NT2/D1 (cell line): ENCODE measurements at regions not wholly inside any gene's neighbourhood (a gene's known extent, or its start where the extent isn't known, plus 50 kb on each side); places are given as distances from the start of the nearest gene placed in this dataset.

Experiments
- DNase-seq: peaks from one replicate; pipeline ENCODE4 v3.0.0-alpha.2; 2011; ENCODE audit warnings: low read depth, low spot score
- H3K27me3 ChIP-seq: 2 replicates; pipeline ENCODE4 v1.6.0; 2011; ENCODE audit warnings: mild to moderate bottlenecking; ENCODE audit not compliant: insufficient read length, insufficient read depth
- H3K36me3 ChIP-seq: 2 replicates; pipeline ENCODE4 v1.6.1; 2011; ENCODE audit warnings: mild to moderate bottlenecking, low read length, mixed read lengths; ENCODE audit not compliant: insufficient read depth, insufficient read length
- H3K4me1 ChIP-seq: 2 replicates; pipeline ENCODE4 v1.5.1; 2011; ENCODE audit not compliant: insufficient read depth, insufficient read length
- H3K4me3 ChIP-seq: 2 replicates; pipeline ENCODE4 v1.5.1; 2011; ENCODE audit warnings: low read depth; ENCODE audit not compliant: insufficient read length
- H3K9ac ChIP-seq: 2 replicates; pipeline ENCODE4 v1.6.0; 2011; ENCODE audit warnings: low read depth; ENCODE audit not compliant: insufficient read length
- H3K9me3 ChIP-seq: 2 replicates; pipeline ENCODE4 v1.5.1; 2011; ENCODE audit warnings: mild to moderate bottlenecking, low read length; ENCODE audit not compliant: insufficient read depth
- SUZ12 ChIP-seq: IDR thresholded peaks from 2 replicates; pipeline ENCODE4 v1.6.1; 2011; ENCODE audit not compliant: insufficient read length, insufficient read depth; ENCODE audit errors: extremely low read depth
- YY1 ChIP-seq: IDR thresholded peaks from 2 replicates; pipeline ENCODE4 v1.6.1; 2011; ENCODE audit not compliant: insufficient read length, insufficient read depth
- ZNF274 ChIP-seq: IDR thresholded peaks from 2 replicates; pipeline ENCODE4 v1.6.1; 2011; ENCODE audit warnings: mild to moderate bottlenecking, low read depth, low read length

GRCh38 chr7:3234051-3234450 lies 67.0 kb upstream of the SDK1 start:
- H3K4me3 ChIP-seq = no peak overlapping the region
- TF ChIP-seq SUZ12 (no peak), ZNF274 (no peak), YY1 (no peak)
- H3K36me3 ChIP-seq = no peaks in the 10 kb centered on the region
- no peaks in the 10 kb centered on the region for H3K4me1 ChIP-seq
- H3K9me3 ChIP-seq = peaks cover 25% of the 10 kb centered on the region
- no peak for DNase-seq
- H3K9ac ChIP-seq = no peak overlapping the region
- no peaks in the 10 kb centered on the region for H3K27me3 ChIP-seq

- no peak for DNase-seq
- TF ChIP-seq ZNF274 (no peak), SUZ12 (no peak), YY1 (no peak)
- H3K9me3 ChIP-seq = peaks cover 25% of the 10 kb centered on the region
Observed at GRCh38 chr7:3234851-3235250, 66.2 kb upstream of the SDK1 start.

GRCh38 chr7:3235322-3235721 lies 65.7 kb upstream of the SDK1 start:
- H3K9ac ChIP-seq = no peak overlapping the region
- H3K9me3 ChIP-seq = peaks cover 25% of the 10 kb centered on the region
- no peak for TF ChIP-seq YY1
- no peak for TF ChIP-seq ZNF274
- TF ChIP-seq SUZ12 = no peak
- no peak for DNase-seq
- H3K4me1 ChIP-seq = no peaks in the 10 kb centered on the region
- H3K36me3 ChIP-seq = no peaks in the 10 kb centered on the region
- no peaks in the 10 kb centered on the region for H3K27me3 ChIP-seq
- H3K4me3 ChIP-seq = no peak overlapping the region

More at GRCh38 chr7:3234851-3235250, 66.2 kb upstream of the SDK1 start:
- Histone ChIP-seq H3K4me3 (no peak overlapping the region), H3K36me3 (no peaks in the 10 kb centered on the region), H3K4me1 (no peaks in the 10 kb centered on the region), H3K9ac (no peak overlapping the region), H3K27me3 (no peaks in the 10 kb centered on the region)

- TF ChIP-seq ZNF274 (no peak), YY1 (no peak), SUZ12 (no peak)
- peaks cover 25% of the 10 kb centered on the region for H3K9me3 ChIP-seq
- no peak overlapping the region for H3K9ac ChIP-seq
Observed at GRCh38 chr7:3236268-3236667, 64.8 kb upstream of the SDK1 start.

GRCh38 chr7:3238525-3239210 lies 62.4 kb upstream of the SDK1 start:
- H3K9me3 ChIP-seq = peaks cover 25% of the 10 kb centered on the region
- no peak overlapping the region for H3K4me3 ChIP-seq
- no peak for DNase-seq
- H3K27me3 ChIP-seq = no peaks in the 10 kb centered on the region
- H3K4me1 ChIP-seq = peaks cover 7% of the 10 kb centered on the region
- no peaks in the 10 kb centered on the region for H3K36me3 ChIP-seq
- H3K9ac ChIP-seq = no peak overlapping the region
- no peak for TF ChIP-seq YY1

More at GRCh38 chr7:3236268-3236667, 64.8 kb upstream of the SDK1 start:
- Histone ChIP-seq H3K4me1 (peaks cover 4% of the 10 kb centered on the region), H3K4me3 (no peak overlapping the region), H3K27me3 (no peaks in the 10 kb centered on the region), H3K36me3 (no peaks in the 10 kb centered on the region)
- DNase-seq = no peak

- no peak overlapping the region for H3K4me3 ChIP-seq
- H3K27me3 ChIP-seq = no peaks in the 10 kb centered on the region
- no peak for DNase-seq
- peaks cover 8% of the 10 kb centered on the region for H3K4me1 ChIP-seq
- no peak overlapping the region for H3K9ac ChIP-seq
- no peaks in the 10 kb centered on the region for H3K36me3 ChIP-seq
- TF ChIP-seq SUZ12 = no peak
- H3K9me3 ChIP-seq = peaks cover 25% of the 10 kb centered on the region
Observed at GRCh38 chr7:3239291-3239691, 61.8 kb upstream of the SDK1 start.

- H3K4me1 ChIP-seq = peaks cover 9% of the 10 kb centered on the region
- no peak for DNase-seq
- H3K4me3 ChIP-seq = no peak overlapping the region
- H3K36me3 ChIP-seq = no peaks in the 10 kb centered on the region
- H3K27me3 ChIP-seq = no peaks in the 10 kb centered on the region
- TF ChIP-seq ZNF274 = no peak
- H3K9me3 ChIP-seq = peaks cover 13% of the 10 kb centered on the region
- no peak overlapping the region for H3K9ac ChIP-seq
Observed at GRCh38 chr7:3240826-3241430, 60.1 kb upstream of the SDK1 start.
